Stimulated activated CD4-positive, alpha-beta T cell treated with anti-CD3 and anti-CD28 coated beads, Interleukin-12 subunit alpha, Interleukin-12 subunit beta, amount 100 ng/mL, for 48 hours (primary cell): ENCODE measurements at regions not wholly inside any gene's neighbourhood (a gene's known extent, or its start where the extent isn't known, plus 50 kb on each side); places are given as distances from the start of the nearest gene placed in this dataset.
"Not testable (repeated sequence)": the region's sequence is repeated elsewhere in the genome, so short reads cannot be mapped to it uniquely, and the experiment has no call there.

Source experiments
- DNase-seq, 3 donors: peaks; one replicate each; pipeline ENCODE4 v3.0.0-alpha.2; 2020; ENCODE audit warnings: low read depth in 2 of 3, low spot score in 1 of 3

GRCh38 chr14:49031710-49032109 is 554.5 kb downstream of the RPS29 start:
- DNase-seq, result not testable (repeated sequence)

GRCh38 chr14:49019467-49020115 is 566.6 kb downstream of the RPS29 start:
- DNase-seq, result no peak

GRCh38 chr14:49017447-49017846 is 568.7 kb downstream of the RPS29 start:
- DNase-seq, result no peak

DNA sequence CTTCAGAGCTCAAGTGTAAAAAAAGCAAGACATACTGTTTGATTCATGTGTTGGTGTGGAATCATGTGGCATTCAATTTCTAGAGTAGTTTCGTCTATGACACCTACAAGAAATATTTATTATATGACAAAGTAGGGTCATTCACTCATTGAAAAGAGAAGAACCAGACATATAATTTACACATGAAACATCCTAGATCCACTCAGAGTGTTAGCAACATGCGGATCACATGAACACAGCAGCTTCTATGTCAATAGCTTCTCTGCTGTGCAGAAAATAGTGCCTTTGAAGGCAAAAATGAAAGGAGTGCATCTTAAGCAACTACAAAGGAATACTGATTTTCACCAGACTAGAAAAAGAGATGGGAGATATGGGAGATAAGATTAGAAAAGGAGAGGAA is 569.8 kb downstream of the RPS29 start:
- no peak for DNase-seq

DNA sequence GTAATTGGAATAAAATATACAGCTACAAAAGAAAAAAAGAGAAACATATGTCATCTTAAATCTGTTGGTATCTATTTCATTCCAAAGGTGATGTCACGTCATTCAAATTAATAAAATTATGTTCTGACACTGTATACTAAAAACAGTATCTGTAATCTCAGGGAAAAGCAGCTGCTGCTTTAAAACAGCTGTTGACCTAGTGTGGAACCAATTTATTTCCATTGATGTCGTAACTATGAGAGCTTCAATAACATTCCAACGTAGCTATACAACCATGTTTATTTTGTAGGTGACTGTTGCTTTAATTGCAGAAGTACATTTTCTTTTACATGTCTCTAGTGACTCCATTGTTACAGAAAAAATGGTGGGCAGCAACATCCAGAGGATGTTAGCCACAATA is 571.7 kb downstream of the RPS29 start:
- no peak for DNase-seq

DNA sequence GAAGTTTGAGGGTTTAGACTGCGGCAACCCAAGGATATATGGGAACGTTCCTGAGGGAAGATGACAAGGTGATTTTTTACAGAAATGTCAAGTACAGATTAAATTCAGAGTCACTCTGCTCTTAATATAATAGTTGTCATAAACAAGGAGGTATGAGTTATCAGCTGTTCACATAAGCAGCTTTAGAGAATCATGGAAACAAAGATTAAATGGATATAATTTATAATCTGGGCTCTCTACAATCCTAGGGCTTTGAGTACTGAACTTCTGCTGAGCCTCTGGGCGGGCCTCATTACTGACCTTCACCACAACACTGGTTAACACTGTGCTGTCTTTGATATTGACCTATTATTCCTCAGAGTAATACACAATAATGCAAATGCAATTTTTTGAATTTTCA is 577.8 kb downstream of the RPS29 start:
- no peak for DNase-seq

DNA sequence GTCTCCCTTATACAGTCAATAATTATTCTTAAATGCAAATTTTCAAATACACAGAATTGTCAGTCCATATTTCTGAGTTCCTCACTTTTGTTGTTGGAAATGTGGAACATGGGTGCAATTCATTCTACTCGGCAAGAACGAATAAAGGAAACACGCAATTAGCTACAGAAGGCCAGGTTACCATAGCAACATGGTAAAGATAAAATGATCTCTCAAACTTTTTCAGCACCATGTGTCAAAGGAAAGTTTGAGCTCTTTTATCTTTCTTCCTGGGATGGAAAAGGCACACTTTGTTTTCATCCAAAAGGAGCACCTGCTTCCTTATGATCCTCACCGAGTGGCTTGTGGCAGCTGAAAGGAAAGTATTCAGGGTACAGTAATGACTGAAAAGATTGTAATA is 595.0 kb downstream of the RPS29 start:
- no peak for DNase-seq

GRCh38 chr14:48983351-48983888 is 602.8 kb downstream of the RPS29 start:
- no peak for DNase-seq

- no peak for DNase-seq
These were observed 611.2 kb downstream of the RPS29 start for GRCh38 chr14:48974994-48975393.

GRCh38 chr14:48973151-48973550 is 613.0 kb downstream of the RPS29 start:
- no peak for DNase-seq

DNA sequence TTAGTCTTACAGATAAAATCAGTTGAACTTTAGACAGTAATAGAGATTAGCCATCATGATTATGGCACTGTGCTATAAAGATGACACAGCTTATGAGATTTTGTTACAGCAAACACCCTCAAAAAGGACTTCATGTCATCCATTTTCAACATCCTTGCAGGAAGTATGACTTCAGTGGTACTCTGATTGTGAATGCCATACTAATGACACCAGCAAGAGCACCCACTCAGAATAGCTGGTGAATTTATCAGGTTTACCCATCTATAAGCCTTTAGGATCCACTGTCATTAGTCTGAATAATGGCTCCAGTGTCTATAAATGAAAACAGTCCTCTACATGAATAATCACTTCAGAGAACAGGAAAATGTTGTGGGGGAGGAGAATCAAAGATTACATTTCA is 615.2 kb downstream of the RPS29 start:
- DNase-seq, result no peak

DNA sequence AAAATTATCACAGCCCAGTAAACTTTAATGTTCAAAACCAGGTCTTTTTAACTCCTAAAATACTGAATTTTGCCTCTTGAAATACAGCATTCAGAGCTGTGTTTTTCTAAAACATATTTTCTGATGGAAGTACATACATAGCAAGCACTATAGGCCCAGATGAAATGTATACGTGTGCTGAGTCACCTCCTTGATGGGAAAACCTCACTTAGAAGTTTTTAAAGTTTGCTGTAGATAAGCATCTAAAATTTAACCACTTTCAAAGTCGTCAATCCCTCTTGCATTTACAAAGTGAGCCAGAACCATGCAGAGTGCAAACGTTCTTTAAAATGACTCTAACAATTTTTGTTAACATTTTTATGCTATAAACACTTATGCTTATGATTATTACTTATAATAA is 618.8 kb downstream of the RPS29 start:
- DNase-seq, result no peak

DNA sequence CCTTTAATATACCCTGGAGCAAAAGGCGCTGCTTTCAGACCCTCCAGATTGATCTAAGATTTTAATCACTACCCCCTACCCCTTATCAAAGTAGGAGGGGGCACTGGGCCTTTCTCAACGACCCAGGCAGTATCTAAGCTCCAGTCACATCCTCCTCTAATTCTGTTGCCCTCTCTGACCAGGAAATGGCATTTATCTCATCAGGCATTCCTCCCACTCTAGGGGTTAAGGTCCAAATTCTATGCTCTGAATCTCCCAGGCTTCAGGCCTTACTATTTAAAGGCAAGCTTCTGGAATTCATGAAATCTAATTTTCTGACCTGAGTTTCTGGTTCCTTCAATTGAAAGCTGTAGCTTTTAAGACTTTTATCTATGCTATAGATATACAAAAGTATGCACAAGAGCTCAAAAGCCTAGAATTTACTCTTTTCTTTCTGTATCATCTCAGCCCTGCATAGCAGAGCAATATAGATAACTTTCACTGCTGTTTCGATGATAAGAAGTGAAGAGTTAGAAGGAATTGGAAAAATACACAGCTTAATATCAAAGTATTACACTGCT is 622.9 kb downstream of the RPS29 start:
- DNase-seq, result no peak

GRCh38 chr14:48957486-48957885 is 628.7 kb downstream of the RPS29 start:
- DNase-seq, result no peak

- DNase-seq, result no peak
These were observed 630.3 kb downstream of the RPS29 start for GRCh38 chr14:48955857-48956256.

DNA sequence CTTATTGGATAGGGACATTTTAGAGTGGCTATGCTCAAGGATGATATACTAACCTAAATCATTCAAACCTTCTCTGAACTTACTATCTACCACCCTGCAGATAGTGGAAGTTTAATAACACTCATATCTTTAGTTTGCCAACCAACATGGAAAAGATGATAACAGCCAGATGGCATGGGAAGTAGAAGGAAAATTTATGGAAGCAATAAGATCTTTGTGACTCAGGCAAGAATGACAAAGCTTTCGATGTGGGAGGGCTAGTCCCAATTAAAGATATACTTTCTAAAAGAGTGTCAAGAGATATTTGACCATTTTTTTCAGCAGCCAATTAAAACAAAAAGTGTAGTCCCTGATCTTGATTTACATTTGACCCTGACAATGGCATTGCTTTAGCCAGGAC is 631.7 kb downstream of the RPS29 start:
- DNase-seq, result no peak

DNA sequence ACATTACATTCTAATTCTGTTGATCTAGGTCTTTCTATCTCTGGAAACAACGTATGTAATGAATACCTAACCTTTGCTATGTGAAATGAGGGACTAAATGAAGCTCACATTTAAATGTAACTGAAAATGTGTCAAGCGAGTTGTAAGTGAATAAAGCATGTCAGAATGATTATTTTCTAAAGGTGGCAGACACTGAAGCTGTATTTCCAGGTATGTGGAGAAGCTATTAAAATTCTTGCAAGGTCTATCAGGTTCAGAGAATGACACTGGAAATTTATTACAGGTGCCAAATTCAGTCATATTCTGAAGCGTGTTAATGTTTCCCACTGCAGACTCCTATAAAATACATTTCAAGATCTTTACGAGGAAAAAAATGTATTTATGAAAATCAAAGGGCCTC is 641.4 kb downstream of the RPS29 start:
- no peak for DNase-seq

DNA sequence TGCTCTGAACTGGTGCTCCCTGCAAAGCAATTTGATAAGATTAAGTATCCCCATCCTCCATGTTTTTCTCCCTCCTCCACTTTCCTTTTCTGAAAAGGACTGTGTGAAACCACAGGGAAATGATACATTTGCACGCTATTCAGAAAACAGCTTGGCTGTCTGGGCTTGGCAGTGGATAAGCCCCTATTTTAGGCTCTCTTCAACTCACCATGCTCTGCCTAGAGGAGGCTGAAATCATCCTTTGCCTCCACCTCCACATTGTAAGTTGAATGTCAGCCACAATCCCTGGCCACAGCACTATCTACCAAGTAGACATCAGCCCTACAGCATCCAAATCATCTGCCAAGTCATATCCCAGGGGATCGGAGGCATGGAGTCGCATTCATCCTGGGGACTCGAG is 642.3 kb downstream of the RPS29 start:
- no peak for DNase-seq

- no peak for DNase-seq
These were observed 648.5 kb downstream of the RPS29 start for GRCh38 chr14:48937541-48938195.

DNA sequence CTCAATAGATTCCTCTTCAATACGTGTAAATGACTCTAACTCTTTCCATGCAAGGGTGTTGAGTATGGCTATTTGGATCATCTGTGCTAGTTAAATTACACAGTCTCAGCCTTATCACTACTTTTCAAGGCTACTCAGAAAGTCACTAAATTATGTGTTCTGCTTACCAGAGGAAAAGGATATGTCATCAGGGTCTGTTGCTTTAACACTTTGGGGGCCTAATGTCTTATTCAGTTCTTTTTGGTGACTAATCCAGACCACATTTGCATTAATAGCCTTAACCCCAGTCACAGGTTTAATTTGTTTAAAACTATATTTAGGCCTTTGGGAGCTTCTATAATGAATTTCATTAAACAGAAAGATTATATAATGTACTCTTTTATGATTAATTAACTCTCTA is 649.3 kb downstream of the RPS29 start:
- DNase-seq, result no peak

DNA sequence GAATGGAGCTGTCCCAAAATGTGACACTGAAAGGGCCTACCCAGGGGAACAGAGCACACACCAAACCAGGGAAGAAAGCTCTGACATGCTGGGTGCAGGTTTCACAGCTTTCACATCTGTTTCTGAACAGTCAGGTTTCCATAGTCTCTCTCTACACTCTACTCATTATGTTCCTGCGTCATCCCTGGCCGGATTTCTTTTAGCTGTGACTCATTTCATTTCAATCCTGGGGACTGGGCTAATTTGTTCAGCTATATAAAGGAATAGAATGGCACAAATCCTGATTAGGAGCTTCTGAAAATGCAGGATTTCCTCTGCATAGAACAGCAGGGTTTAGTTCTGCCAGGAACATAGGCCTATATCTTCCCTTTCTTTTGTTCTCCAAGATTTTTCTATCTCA is 649.8 kb downstream of the RPS29 start:
- no peak for DNase-seq

- DNase-seq, result no peak
These were observed 661.0 kb downstream of the RPS29 start for GRCh38 chr14:48925184-48925583.

- DNase-seq, result no peak
These were observed 671.3 kb downstream of the RPS29 start for GRCh38 chr14:48914921-48915320.
